ENCODE measurements at regions not wholly inside any gene's neighbourhood (a gene's known extent, or its start where the extent isn't known, plus 50 kb on each side); places are given as distances from the start of the nearest gene placed in this dataset.

DNA sequence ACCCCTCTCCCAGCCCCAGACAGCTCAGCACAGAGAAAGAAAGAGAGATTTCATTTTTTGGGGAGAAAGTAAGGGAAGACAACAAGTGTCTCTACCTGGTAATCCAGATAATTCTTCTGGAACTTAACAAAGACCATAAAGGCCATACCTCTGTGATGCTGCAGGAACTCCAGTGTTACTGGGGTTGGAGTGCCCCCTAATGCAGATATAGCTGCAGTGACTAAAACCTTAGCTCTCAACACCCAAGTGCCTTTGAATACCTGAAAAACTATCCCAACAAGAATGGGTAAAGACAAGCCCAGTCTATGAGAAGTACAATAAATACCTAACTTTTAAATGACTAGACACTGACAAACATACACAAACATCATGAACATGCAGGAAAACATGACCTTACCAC lies 365.3 kb upstream of the PTCHD4 start:
- no peaks in the 10 kb centered on the region for H3K27me3 ChIP-seq (ENCODE audit: insufficient read depth, poor library complexity, severe bottlenecking)
- TF ChIP-seq GABPA (IDR thresholded peaks at IDR 0.05; ENCODE audit: low read depth) (no peak), SPI1 (IDR thresholded peaks at IDR 0.05; ENCODE audit: borderline replicate concordance, low read depth) (no peak), POLR2AphosphoS5 (IDR thresholded peaks at IDR 0.05; ENCODE audit: low read depth) (no peak)
- TF ChIP-seq, protein P1, sequence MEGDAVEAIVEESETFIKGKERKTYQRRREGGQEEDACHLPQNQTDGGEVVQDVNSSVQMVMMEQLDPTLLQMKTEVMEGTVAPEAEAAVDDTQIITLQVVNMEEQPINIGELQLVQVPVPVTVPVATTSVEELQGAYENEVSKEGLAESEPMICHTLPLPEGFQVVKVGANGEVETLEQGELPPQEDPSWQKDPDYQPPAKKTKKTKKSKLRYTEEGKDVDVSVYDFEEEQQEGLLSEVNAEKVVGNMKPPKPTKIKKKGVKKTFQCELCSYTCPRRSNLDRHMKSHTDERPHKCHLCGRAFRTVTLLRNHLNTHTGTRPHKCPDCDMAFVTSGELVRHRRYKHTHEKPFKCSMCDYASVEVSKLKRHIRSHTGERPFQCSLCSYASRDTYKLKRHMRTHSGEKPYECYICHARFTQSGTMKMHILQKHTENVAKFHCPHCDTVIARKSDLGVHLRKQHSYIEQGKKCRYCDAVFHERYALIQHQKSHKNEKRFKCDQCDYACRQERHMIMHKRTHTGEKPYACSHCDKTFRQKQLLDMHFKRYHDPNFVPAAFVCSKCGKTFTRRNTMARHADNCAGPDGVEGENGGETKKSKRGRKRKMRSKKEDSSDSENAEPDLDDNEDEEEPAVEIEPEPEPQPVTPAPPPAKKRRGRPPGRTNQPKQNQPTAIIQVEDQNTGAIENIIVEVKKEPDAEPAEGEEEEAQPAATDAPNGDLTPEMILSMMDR (IDR thresholded peaks at IDR 0.05; ENCODE audit: insufficient read depth, low read length), result no peak
- TF ChIP-seq, protein P2, sequence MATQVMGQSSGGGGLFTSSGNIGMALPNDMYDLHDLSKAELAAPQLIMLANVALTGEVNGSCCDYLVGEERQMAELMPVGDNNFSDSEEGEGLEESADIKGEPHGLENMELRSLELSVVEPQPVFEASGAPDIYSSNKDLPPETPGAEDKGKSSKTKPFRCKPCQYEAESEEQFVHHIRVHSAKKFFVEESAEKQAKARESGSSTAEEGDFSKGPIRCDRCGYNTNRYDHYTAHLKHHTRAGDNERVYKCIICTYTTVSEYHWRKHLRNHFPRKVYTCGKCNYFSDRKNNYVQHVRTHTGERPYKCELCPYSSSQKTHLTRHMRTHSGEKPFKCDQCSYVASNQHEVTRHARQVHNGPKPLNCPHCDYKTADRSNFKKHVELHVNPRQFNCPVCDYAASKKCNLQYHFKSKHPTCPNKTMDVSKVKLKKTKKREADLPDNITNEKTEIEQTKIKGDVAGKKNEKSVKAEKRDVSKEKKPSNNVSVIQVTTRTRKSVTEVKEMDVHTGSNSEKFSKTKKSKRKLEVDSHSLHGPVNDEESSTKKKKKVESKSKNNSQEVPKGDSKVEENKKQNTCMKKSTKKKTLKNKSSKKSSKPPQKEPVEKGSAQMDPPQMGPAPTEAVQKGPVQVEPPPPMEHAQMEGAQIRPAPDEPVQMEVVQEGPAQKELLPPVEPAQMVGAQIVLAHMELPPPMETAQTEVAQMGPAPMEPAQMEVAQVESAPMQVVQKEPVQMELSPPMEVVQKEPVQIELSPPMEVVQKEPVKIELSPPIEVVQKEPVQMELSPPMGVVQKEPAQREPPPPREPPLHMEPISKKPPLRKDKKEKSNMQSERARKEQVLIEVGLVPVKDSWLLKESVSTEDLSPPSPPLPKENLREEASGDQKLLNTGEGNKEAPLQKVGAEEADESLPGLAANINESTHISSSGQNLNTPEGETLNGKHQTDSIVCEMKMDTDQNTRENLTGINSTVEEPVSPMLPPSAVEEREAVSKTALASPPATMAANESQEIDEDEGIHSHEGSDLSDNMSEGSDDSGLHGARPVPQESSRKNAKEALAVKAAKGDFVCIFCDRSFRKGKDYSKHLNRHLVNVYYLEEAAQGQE (IDR thresholded peaks at IDR 0.05; ENCODE audit: insufficient replicate concordance, low read depth), result no peak
- H3K4me3 ChIP-seq (replicated peaks; ENCODE audit: insufficient read depth, low read length), result no peak overlapping the region
- no peak overlapping the region for H3K27ac ChIP-seq (replicated peaks)
- DNase-seq (ENCODE audit: low read depth in 1 of 2, low spot score in 1 of 2), result no peak

DNA sequence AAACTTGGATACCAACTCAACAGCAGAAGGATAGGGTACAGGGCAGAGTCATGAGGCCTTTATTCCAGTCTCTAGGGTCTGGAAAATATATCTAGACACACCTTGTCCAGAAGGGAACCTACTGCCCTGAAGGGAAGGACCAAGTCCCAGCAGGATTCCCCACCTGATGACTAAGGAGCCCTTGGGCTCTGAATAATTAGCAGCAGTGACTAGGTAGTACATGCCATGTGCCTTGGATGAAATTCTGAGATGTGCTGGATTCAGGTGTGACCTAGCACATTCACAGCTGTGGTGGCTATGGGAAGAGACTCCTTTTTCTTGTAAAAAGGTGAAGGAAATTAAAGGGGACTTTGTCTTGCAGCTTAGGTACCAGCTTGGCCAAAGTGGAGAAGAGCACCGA lies 364.3 kb upstream of the PTCHD4 start:
- no peak for DNase-seq (ENCODE audit: low read depth in 1 of 2, low spot score in 1 of 2)

DNA sequence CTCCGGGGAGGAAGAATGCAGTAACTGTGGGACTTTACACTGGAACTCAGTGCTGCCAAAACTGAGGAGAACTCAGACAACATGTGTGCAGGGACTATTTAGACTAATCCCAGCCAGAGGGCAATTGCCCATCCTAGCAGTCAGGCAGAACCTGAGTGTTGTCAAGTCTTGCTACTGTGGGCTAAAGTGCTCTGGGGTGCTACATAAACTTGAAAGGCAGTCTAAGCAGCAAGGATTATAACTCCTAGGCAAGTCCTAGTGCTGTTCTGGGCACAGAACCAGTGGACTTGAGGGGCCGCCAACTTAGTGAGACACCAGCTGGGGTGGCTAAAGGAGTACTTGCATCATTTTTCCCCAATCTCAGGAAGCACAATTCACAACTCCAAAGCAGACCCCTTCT lies 363.8 kb upstream of the PTCHD4 start:
- TF ChIP-seq, protein P1 (IDR thresholded peaks at IDR 0.05; ENCODE audit: insufficient read depth, low read length), result no peak
- TF ChIP-seq, protein P2 (IDR thresholded peaks at IDR 0.05; ENCODE audit: insufficient replicate concordance, low read depth), result no peak
- TF ChIP-seq GABPA (IDR thresholded peaks at IDR 0.05; ENCODE audit: low read depth) (no peak), POLR2AphosphoS5 (IDR thresholded peaks at IDR 0.05; ENCODE audit: low read depth) (no peak), SPI1 (IDR thresholded peaks at IDR 0.05; ENCODE audit: borderline replicate concordance, low read depth) (no peak)
- no peak for DNase-seq (ENCODE audit: low read depth in 1 of 2, low spot score in 1 of 2)
- H3K4me3 ChIP-seq (replicated peaks; ENCODE audit: insufficient read depth, low read length), result no peak overlapping the region
- no peak overlapping the region for H3K27ac ChIP-seq (replicated peaks)
- no peaks in the 10 kb centered on the region for H3K27me3 ChIP-seq (ENCODE audit: insufficient read depth, poor library complexity, severe bottlenecking)

More for the DNA sequence above, 364.3 kb upstream of the PTCHD4 start:
- H3K4me3 ChIP-seq (replicated peaks; ENCODE audit: insufficient read depth, low read length), result no peak overlapping the region
- no peaks in the 10 kb centered on the region for H3K27me3 ChIP-seq (ENCODE audit: insufficient read depth, poor library complexity, severe bottlenecking)
- TF ChIP-seq GABPA (IDR thresholded peaks at IDR 0.05; ENCODE audit: low read depth) (no peak), POLR2AphosphoS5 (IDR thresholded peaks at IDR 0.05; ENCODE audit: low read depth) (no peak)
- TF ChIP-seq, protein P1 (IDR thresholded peaks at IDR 0.05; ENCODE audit: insufficient read depth, low read length), result no peak
- H3K27ac ChIP-seq (replicated peaks), result no peak overlapping the region

DNA sequence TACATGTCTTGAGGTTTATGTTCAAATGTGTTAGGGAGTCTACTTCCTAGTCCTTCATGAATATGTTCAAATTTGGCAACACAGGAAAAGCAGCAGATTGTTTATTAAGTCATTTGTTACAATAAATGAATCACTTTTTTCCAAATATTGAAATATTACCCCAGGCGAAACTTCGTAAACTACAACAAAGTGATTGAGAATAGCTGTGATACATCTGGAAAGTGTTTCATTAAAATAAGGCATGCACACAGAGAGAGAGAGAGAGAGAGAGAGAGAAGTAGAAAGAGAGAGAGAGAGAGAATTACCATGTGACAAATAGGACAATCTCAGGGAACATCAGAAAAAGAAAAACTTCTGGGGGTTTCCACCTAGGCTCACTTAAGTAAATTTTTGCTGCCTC lies 363.1 kb upstream of the PTCHD4 start:
- Histone ChIP-seq H3K27ac (replicated peaks) (no peak overlapping the region), H3K27me3 (ENCODE audit: insufficient read depth, poor library complexity, severe bottlenecking) (no peaks in the 10 kb centered on the region), H3K4me3 (replicated peaks; ENCODE audit: insufficient read depth, low read length) (no peak overlapping the region)
- no peak for DNase-seq (ENCODE audit: low read depth in 1 of 2, low spot score in 1 of 2)
- TF ChIP-seq, protein P1 (IDR thresholded peaks at IDR 0.05; ENCODE audit: insufficient read depth, low read length), result no peak
- no peak for TF ChIP-seq POLR2AphosphoS5 (IDR thresholded peaks at IDR 0.05; ENCODE audit: low read depth)
- TF ChIP-seq GABPA (IDR thresholded peaks at IDR 0.05; ENCODE audit: low read depth), result no peak
- TF ChIP-seq SPI1 (IDR thresholded peaks at IDR 0.05; ENCODE audit: borderline replicate concordance, low read depth), result no peak
- TF ChIP-seq, protein P2 (IDR thresholded peaks at IDR 0.05; ENCODE audit: insufficient replicate concordance, low read depth), result no peak
